HS-5 (cell line): ENCODE measurements at regions not wholly inside any gene's neighbourhood (a gene's known extent, or its start where the extent isn't known, plus 50 kb on each side); places are given as distances from the start of the nearest gene placed in this dataset.

ENCODE experiments used
- DNase-seq: peaks from one replicate; pipeline ENCODE4 v3.0.0-alpha.2; 2012; ENCODE audit warnings: low read depth

- no peak for DNase-seq
Observed at GRCh38 chr2:41694536-41695049, 353.2 kb upstream of the PKDCC start.

GRCh38 chr2:41695198-41696113 lies 352.4 kb upstream of the PKDCC start:
- DNase-seq = no peak

- DNase-seq = no peak
Observed at GRCh38 chr2:41697389-41697788, 350.4 kb upstream of the PKDCC start.

GRCh38 chr2:41698678-41699422 lies 349.0 kb upstream of the PKDCC start:
- no peak for DNase-seq

- DNase-seq = no peak
Observed at GRCh38 chr2:41701231-41701630, 346.6 kb upstream of the PKDCC start.

GRCh38 chr2:41703123-41703522 lies 344.7 kb upstream of the PKDCC start:
- DNase-seq = no peak

GRCh38 chr2:41705634-41706033 lies 342.2 kb upstream of the PKDCC start:
- DNase-seq = no peak

GRCh38 chr2:41706286-41706685 lies 341.5 kb upstream of the PKDCC start:
- DNase-seq = no peak

- no peak for DNase-seq
Observed at GRCh38 chr2:41707790-41708451, 339.9 kb upstream of the PKDCC start.

- no peak for DNase-seq
Observed at GRCh38 chr2:41709702-41710599, 337.9 kb upstream of the PKDCC start.

- peak; percentile 26 for DNase-seq
Observed at GRCh38 chr2:41710944-41711343, 336.9 kb upstream of the PKDCC start.

GRCh38 chr2:41711736-41712135 lies 336.1 kb upstream of the PKDCC start:
- no peak for DNase-seq

GRCh38 chr2:41716497-41716896 lies 331.3 kb upstream of the PKDCC start:
- no peak for DNase-seq

GRCh38 chr2:41717839-41718238 lies 330.0 kb upstream of the PKDCC start:
- DNase-seq = no peak

- DNase-seq = no peak
Observed at GRCh38 chr2:41718705-41719104, 329.1 kb upstream of the PKDCC start.

GRCh38 chr2:41719756-41720155 lies 328.1 kb upstream of the PKDCC start:
- no peak for DNase-seq

- no peak for DNase-seq
Observed at GRCh38 chr2:41720331-41721251, 327.2 kb upstream of the PKDCC start.

GRCh38 chr2:41722668-41723369 lies 325.0 kb upstream of the PKDCC start:
- DNase-seq = peak; percentile 18

GRCh38 chr2:41723526-41723925 lies 324.3 kb upstream of the PKDCC start:
- DNase-seq = no peak

- no peak for DNase-seq
Observed at GRCh38 chr2:41724465-41724864, 323.4 kb upstream of the PKDCC start.
